Left lobe of liver (tissue), 2 donors: ENCODE measurements at regions not wholly inside any gene's neighbourhood (a gene's known extent, or its start where the extent isn't known, plus 50 kb on each side); places are given as distances from the start of the nearest gene placed in this dataset.

ENCODE experiments used
- ATAC-seq: fragments of 200-7000 bp; cut with Tn5 transposase; one replicate; pipeline ENCODE4 v1.9.1; 2020; ENCODE audit warnings: mild to moderate bottlenecking, moderate library complexity
- DNase-seq: peaks from one replicate; pipeline ENCODE4 v3.0.0-alpha.2; 2020; ENCODE audit warnings: low spot score
- donor health status: DM: no; HTN: no; CAD: no; lungs with moderate emphysema.
- donor health status: DM: no; HTN: yes; CAD: no.

- DNase-seq, result no peak
- ATAC-seq, result no peak
Measured at GRCh38 chr14:98725191-98725590, 546.8 kb downstream of the BCL11B start.

- no peak for ATAC-seq
- DNase-seq, result no peak
Measured at GRCh38 chr14:98725676-98726075, 546.3 kb downstream of the BCL11B start.

- DNase-seq, result no peak
- no peak for ATAC-seq
Measured at GRCh38 chr14:98726585-98727405, 545.2 kb downstream of the BCL11B start.

- DNase-seq, result no peak
- ATAC-seq, result no peak
Measured at GRCh38 chr14:98728024-98728423, 544.0 kb downstream of the BCL11B start.

- ATAC-seq, result no peak
- no peak for DNase-seq
Measured at GRCh38 chr14:98728836-98729235, 543.2 kb downstream of the BCL11B start.

GRCh38 chr14:98731286-98731685, 540.7 kb downstream of the BCL11B start:
- ATAC-seq (no peak), DNase-seq (no peak)

GRCh38 chr14:98731701-98732100, 540.3 kb downstream of the BCL11B start:
- no peak for ATAC-seq
- no peak for DNase-seq

GRCh38 chr14:98733536-98733935, 538.5 kb downstream of the BCL11B start:
- DNase-seq (no peak), ATAC-seq (no peak)

GRCh38 chr14:98736701-98737338, 535.2 kb downstream of the BCL11B start:
- DNase-seq, result no peak
- ATAC-seq, result no peak

- no peak for DNase-seq
- ATAC-seq, result no peak
Measured at GRCh38 chr14:98741523-98741922, 530.5 kb downstream of the BCL11B start.

GRCh38 chr14:98742001-98742400, 530.0 kb downstream of the BCL11B start:
- no peak for ATAC-seq
- DNase-seq, result no peak

GRCh38 chr14:98743536-98743935, 528.5 kb downstream of the BCL11B start:
- DNase-seq (no peak), ATAC-seq (no peak)

- ATAC-seq (no peak), DNase-seq (no peak)
Measured at GRCh38 chr14:98748966-98749365, 523.0 kb downstream of the BCL11B start.

GRCh38 chr14:98751110-98751509, 520.9 kb downstream of the BCL11B start:
- DNase-seq (no peak), ATAC-seq (no peak)

- no peak for ATAC-seq
- DNase-seq, result no peak
Measured at GRCh38 chr14:98752660-98753059, 519.3 kb downstream of the BCL11B start.

- ATAC-seq (no peak), DNase-seq (no peak)
Measured at GRCh38 chr14:98754343-98755020, 517.5 kb downstream of the BCL11B start.

GRCh38 chr14:98756749-98757148, 515.2 kb downstream of the BCL11B start:
- no peak for ATAC-seq

GRCh38 chr14:98758440-98758839, 513.6 kb downstream of the BCL11B start:
- ATAC-seq, result no peak
- DNase-seq, result no peak

More at GRCh38 chr14:98756749-98757148, 515.2 kb downstream of the BCL11B start:
- no peak for DNase-seq

- DNase-seq (no peak), ATAC-seq (no peak)
Measured at GRCh38 chr14:98761993-98762392, 510.0 kb downstream of the BCL11B start.

GRCh38 chr14:98766818-98767217, 505.2 kb downstream of the BCL11B start:
- ATAC-seq, result no peak
- DNase-seq, result no peak

- ATAC-seq (no peak), DNase-seq (no peak)
Measured at GRCh38 chr14:98769326-98769725, 502.7 kb downstream of the BCL11B start.

- ATAC-seq, result no peak
- no peak for DNase-seq
Measured at GRCh38 chr14:98770151-98770550, 501.8 kb downstream of the BCL11B start.
